GM12891 (cell line): ENCODE measurements at regions not wholly inside any gene's neighbourhood (a gene's known extent, or its start where the extent isn't known, plus 50 kb on each side); places are given as distances from the start of the nearest gene placed in this dataset.

Experiments used
- POLR2A ChIP-seq: IDR thresholded peaks from 2 replicates; pipeline ENCODE4 v1.6.1; 2011; ENCODE audit warnings: low read depth, low read length, control low read depth
- POLR2AphosphoS5 ChIP-seq: IDR thresholded peaks from 2 replicates; pipeline ENCODE4 v1.6.1; 2011; ENCODE audit warnings: low read depth, low read length, control low read depth
- SPI1 ChIP-seq: IDR thresholded peaks from 2 replicates; pipeline ENCODE4 v1.6.1; 2011; ENCODE audit warnings: low read depth, low read length, control low read depth
- TAF1 ChIP-seq: IDR thresholded peaks from 2 replicates; pipeline ENCODE4 v1.6.1; 2011; ENCODE audit warnings: low read depth, low read length, control low read depth

- no peak for TF ChIP-seq POLR2A
- no peak for TF ChIP-seq POLR2AphosphoS5
- no peak for TF ChIP-seq TAF1
- no peak for TF ChIP-seq SPI1
These were observed 501.6 kb upstream of the PHF14 start for GRCh38 chr7:10472115-10472514.
